ENCODE measurements at regions not wholly inside any gene's neighbourhood (a gene's known extent, or its start where the extent isn't known, plus 50 kb on each side); places are given as distances from the start of the nearest gene placed in this dataset.

DNA sequence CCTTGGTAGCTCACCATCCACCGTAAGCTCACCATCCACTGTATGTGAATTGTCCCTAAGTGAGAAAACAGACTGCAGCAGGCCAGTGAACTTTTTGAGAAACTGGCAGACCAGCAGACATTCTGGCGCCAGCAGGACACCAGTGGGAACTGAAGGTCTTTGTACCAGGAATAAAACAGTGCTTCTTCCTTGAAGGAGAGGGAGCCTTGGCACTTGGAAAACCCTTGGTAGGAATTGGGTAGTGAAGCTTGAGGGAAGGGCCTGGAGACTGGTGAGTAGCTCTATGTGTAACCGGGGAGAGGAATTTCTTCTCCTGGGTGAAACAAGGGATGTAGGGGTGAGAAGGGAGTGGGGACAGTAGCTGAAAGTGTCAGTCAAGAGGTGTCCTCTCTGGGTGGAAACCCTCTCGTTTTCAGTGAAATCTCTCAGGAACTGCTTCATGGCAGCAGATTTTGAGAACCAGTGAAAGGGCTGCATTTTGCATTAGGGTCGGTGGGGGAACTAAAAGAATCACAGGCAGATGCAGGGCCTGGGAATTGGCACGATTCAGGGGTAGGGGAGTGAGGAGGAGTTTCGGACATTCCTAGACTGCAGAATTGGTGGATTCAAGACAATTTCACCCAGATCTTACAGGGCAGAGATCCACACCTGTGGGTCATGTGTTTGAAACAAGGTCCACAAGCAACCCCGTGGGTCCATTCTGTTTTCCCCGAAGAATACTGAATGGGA, 131.5 kb upstream of the DLX2 start:
- H3K4me1 Mint-ChIP-seq (ENCODE audit: low read depth), result peaks cover 34% of the 10 kb centered on the region
- H3K27me3 Mint-ChIP-seq (ENCODE audit: low read depth), result peaks cover 21% of the 10 kb centered on the region
- H3K27ac Mint-ChIP-seq (ENCODE audit: unreplicated experiment), result no peak overlapping the region
- H3K9me3 Mint-ChIP-seq (ENCODE audit: low read depth), result no peaks in the 10 kb centered on the region
- DNase-seq (ENCODE audit: low spot score), result no peak
- peaks cover 5% of the 10 kb centered on the region for H3K36me3 Mint-ChIP-seq (ENCODE audit: low read depth)
- peak overlapping the region; percentile 75 for H3K4me3 Mint-ChIP-seq (ENCODE audit: unreplicated experiment)
- TF ChIP-seq CTCF (IDR thresholded peaks at IDR 0.05), result no peak

- Mint-ChIP-seq H3K27me3 (ENCODE audit: low read depth) (peaks cover 21% of the 10 kb centered on the region), H3K4me1 (ENCODE audit: low read depth) (peaks cover 34% of the 10 kb centered on the region)
Measured at GRCh38 chr2:172234716-172235691, 132.3 kb upstream of the DLX2 start.

GRCh38 chr2:172239944-172240590, 137.4 kb upstream of the DLX2 start:
- Mint-ChIP-seq H3K36me3 (ENCODE audit: low read depth) (no peaks in the 10 kb centered on the region), H3K27me3 (ENCODE audit: low read depth) (peaks cover 8% of the 10 kb centered on the region), H3K4me3 (ENCODE audit: unreplicated experiment) (no peak overlapping the region), H3K9me3 (ENCODE audit: low read depth) (no peaks in the 10 kb centered on the region), H3K27ac (ENCODE audit: unreplicated experiment) (no peak overlapping the region), H3K4me1 (ENCODE audit: low read depth) (peaks cover 26% of the 10 kb centered on the region)
- TF ChIP-seq CTCF (IDR thresholded peaks at IDR 0.05), result no peak
- no peak for DNase-seq (ENCODE audit: low spot score)

More at GRCh38 chr2:172234716-172235691, 132.3 kb upstream of the DLX2 start:
- H3K4me3 Mint-ChIP-seq (ENCODE audit: unreplicated experiment), result peak overlapping the region; percentile 75
- no peaks in the 10 kb centered on the region for H3K9me3 Mint-ChIP-seq (ENCODE audit: low read depth)
- peaks cover 5% of the 10 kb centered on the region for H3K36me3 Mint-ChIP-seq (ENCODE audit: low read depth)
- no peak for DNase-seq (ENCODE audit: low spot score)
- no peak for TF ChIP-seq CTCF (IDR thresholded peaks at IDR 0.05)
- no peak overlapping the region for H3K27ac Mint-ChIP-seq (ENCODE audit: unreplicated experiment)

- Mint-ChIP-seq H3K27me3 (ENCODE audit: low read depth) (peaks cover 3% of the 10 kb centered on the region), H3K4me3 (ENCODE audit: unreplicated experiment) (no peak overlapping the region), H3K4me1 (ENCODE audit: low read depth) (peaks cover 26% of the 10 kb centered on the region), H3K9me3 (ENCODE audit: low read depth) (no peaks in the 10 kb centered on the region), H3K27ac (ENCODE audit: unreplicated experiment) (no peak overlapping the region), H3K36me3 (ENCODE audit: low read depth) (no peaks in the 10 kb centered on the region)
- TF ChIP-seq CTCF (IDR thresholded peaks at IDR 0.05), result no peak
- DNase-seq (ENCODE audit: low spot score), result no peak
Measured at GRCh38 chr2:172241222-172241621, 138.5 kb upstream of the DLX2 start.

GRCh38 chr2:172242471-172242870, 139.8 kb upstream of the DLX2 start:
- H3K9me3 Mint-ChIP-seq (ENCODE audit: low read depth), result no peaks in the 10 kb centered on the region
- H3K36me3 Mint-ChIP-seq (ENCODE audit: low read depth), result no peaks in the 10 kb centered on the region
- DNase-seq (ENCODE audit: low spot score), result no peak
- H3K4me3 Mint-ChIP-seq (ENCODE audit: unreplicated experiment), result no peak overlapping the region
- H3K27ac Mint-ChIP-seq (ENCODE audit: unreplicated experiment), result no peak overlapping the region
- peaks cover 1% of the 10 kb centered on the region for H3K27me3 Mint-ChIP-seq (ENCODE audit: low read depth)
- no peak for TF ChIP-seq CTCF (IDR thresholded peaks at IDR 0.05)
- H3K4me1 Mint-ChIP-seq (ENCODE audit: low read depth), result peaks cover 32% of the 10 kb centered on the region

Data from chondrocyte (in vitro differentiated cells).